ENCODE measurements at regions not wholly inside any gene's neighbourhood (a gene's known extent, or its start where the extent isn't known, plus 50 kb on each side); places are given as distances from the start of the nearest gene placed in this dataset.

DNA sequence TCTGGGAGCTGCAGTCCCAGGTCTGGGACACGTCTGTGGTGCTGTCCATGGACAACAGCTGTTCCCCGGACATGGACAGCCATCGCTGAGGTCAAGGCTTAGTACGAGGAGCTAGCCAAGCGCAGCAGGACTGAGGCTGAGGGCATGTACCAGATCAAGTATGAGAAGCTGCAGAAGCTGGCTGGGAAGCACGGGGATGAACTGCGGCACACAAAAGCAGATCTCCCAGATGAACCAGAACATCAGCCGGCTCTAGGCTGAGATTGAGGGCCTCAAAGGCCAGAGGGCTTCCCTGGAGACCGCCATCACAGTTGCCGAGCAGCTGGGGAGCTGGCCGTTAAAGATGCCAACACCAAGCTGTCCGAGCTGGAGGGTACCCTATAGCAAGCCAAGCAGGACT, 375.3 kb downstream of the SEC23A start:
- TF ChIP-seq JUN (IDR thresholded peaks at IDR 0.05; ENCODE audit: borderline replicate concordance, low read depth, low read length) (no peak), JUN (CRISPR knock-in tag; IDR thresholded peaks at IDR 0.05; ENCODE audit: borderline replicate concordance) (no peak), POLR2AphosphoS5 (IDR thresholded peaks at IDR 0.05; ENCODE audit: control insufficient read depth, insufficient read depth, low read depth, low read length) (no peak), ELF4 (CRISPR knock-in tag; IDR thresholded peaks at IDR 0.05) (no peak)
- TF ChIP-seq, protein P1, sequence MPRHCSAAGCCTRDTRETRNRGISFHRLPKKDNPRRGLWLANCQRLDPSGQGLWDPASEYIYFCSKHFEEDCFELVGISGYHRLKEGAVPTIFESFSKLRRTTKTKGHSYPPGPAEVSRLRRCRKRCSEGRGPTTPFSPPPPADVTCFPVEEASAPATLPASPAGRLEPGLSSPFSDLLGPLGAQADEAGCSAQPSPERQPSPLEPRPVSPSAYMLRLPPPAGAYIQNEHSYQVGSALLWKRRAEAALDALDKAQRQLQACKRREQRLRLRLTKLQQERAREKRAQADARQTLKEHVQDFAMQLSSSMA (CRISPR knock-in tag; IDR thresholded peaks at IDR 0.05) = no peak
